Lung (tissue), 11 donors: ENCODE measurements at regions not wholly inside any gene's neighbourhood (a gene's known extent, or its start where the extent isn't known, plus 50 kb on each side); places are given as distances from the start of the nearest gene placed in this dataset.
"Not testable (repeated sequence)": the region's sequence is repeated elsewhere in the genome, so short reads cannot be mapped to it uniquely, and the experiment has no call there.

Source experiments
- ATAC-seq: fragments of 200-7000 bp; cut with Tn5 transposase; one replicate; pipeline ENCODE4 v1.9.1; 2020; ENCODE audit warnings: moderate number of reproducible peaks; ENCODE audit not compliant: insufficient read depth, low FRiP score
- DNase-seq, 3 donors: peaks; one replicate each; pipeline ENCODE4 v3.0.0-alpha.2; 2013 to 2017
- H3K27ac ChIP-seq, 2 donors: one replicate each; pipeline ENCODE4 v1.5.1; 2013; ENCODE audit warnings: mild to moderate bottlenecking in 2 of 2, moderate library complexity in 2 of 2, control low read depth in 1 of 2, inconsistent platforms in 1 of 2, low read depth in 1 of 2, low read length in 1 of 2
- H3K27me3 ChIP-seq, 3 donors: one replicate each; pipeline ENCODE4 v1.5.1; 2013; ENCODE audit warnings: low read length in 2 of 3; ENCODE audit not compliant: control insufficient read depth in 3 of 3, insufficient read depth in 3 of 3
- H3K36me3 ChIP-seq, 4 donors: one replicate each; pipeline ENCODE4 v1.5.1; 2013; ENCODE audit warnings: low read length in 4 of 4, mild to moderate bottlenecking in 1 of 4, moderate library complexity in 1 of 4; ENCODE audit not compliant: control insufficient read depth in 4 of 4, insufficient read depth in 4 of 4
- H3K4me1 ChIP-seq, 5 donors: one replicate each; pipeline ENCODE4 v1.5.1; 2013; ENCODE audit warnings: low read length in 5 of 5, mild to moderate bottlenecking in 2 of 5, moderate library complexity in 1 of 5; ENCODE audit not compliant: control insufficient read depth in 5 of 5, insufficient read depth in 5 of 5
- H3K4me3 ChIP-seq: one replicate; pipeline ENCODE4 v1.5.1; 2013; ENCODE audit warnings: mild to moderate bottlenecking, control low read depth, moderate library complexity
- H3K9ac ChIP-seq, 2 donors: one replicate each; pipeline ENCODE4 v1.5.1; 2013; ENCODE audit warnings: low read length in 2 of 2, control low read depth in 1 of 2; ENCODE audit not compliant: insufficient read depth in 1 of 2
- H3K9me3 ChIP-seq, 4 donors: one replicate each; pipeline ENCODE4 v1.5.1; 2013; ENCODE audit warnings: low read length in 3 of 4, mild to moderate bottlenecking in 1 of 4, moderate library complexity in 1 of 4; ENCODE audit not compliant: control insufficient read depth in 4 of 4, insufficient read depth in 3 of 4
- WGBS, 2 donors: extraction: QIAGEN DNeasy Blood & Tissue Kit; methylation state at CpG; one replicate each; pipeline ENCODE4 v1.1.7; 2013; 5-methylcytosine and 5-hydroxymethylcytosine counted together
- TF ChIP-seq, protein P1 (sequence below): IDR thresholded peaks from 2 replicates; pipeline ENCODE4 v1.5.1; 2012; ENCODE audit warnings: mild to moderate bottlenecking; ENCODE audit errors: control extremely low read depth, extremely low read depth
- donor health status: control.
- donor health status: control.
- donor health status: Bipolar disorder and iron deficiency.
- donor health status: healthy.
- donor health status: DM: yes; HTN: yes; CAD: no.

DNA sequence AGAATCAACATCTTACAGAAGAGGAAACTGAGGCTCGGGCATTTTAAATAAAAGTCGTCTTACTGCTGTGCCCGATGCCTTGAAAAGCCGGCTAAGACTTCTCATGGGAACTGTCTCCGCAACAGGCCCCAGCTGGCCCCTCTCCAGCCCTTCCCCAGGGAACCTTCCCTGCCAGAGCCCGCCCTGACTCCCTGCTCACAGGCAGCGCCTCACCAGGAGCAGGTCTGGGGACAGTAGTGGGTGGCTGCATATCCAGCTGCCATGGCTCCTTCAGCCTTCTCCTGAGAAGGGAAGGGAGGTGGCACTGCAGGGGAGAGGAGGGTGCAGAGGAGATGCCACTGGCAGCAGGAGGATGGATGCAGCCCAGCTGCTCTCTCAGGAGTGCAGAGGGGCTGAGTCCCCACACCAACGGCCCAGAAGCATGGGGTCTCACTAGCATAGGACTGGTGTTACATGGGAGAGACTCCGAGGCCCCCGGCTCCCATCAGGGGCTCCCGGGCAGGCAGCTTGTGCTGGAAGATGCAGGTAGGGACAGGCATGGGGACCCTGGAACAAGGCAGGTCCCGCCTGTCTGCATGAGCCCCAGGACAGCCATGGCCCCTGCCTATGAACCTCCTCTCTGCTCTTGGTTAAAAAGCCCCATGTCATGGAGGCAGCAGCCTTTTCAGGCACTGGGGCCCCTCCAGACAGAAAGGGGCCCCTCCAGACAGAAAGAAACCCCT lies 216.4 kb upstream of the SGCG start:
- WGBS, 2 donors: 81 to 84% methylated on average over 12 of the region's 12 CpGs
- H3K27me3 ChIP-seq: no peaks in the 10 kb centered on the region
- no peaks in the 10 kb centered on the region for H3K36me3 ChIP-seq
- no peak overlapping the region for H3K27ac ChIP-seq
- H3K9me3 ChIP-seq: peaks cover 0 to 3% (median 0%) of the 10 kb centered on the region in 4 donors
- ATAC-seq (no peak), DNase-seq (peak; percentile 39 to 54 (median 52))
- TF ChIP-seq, protein P1, sequence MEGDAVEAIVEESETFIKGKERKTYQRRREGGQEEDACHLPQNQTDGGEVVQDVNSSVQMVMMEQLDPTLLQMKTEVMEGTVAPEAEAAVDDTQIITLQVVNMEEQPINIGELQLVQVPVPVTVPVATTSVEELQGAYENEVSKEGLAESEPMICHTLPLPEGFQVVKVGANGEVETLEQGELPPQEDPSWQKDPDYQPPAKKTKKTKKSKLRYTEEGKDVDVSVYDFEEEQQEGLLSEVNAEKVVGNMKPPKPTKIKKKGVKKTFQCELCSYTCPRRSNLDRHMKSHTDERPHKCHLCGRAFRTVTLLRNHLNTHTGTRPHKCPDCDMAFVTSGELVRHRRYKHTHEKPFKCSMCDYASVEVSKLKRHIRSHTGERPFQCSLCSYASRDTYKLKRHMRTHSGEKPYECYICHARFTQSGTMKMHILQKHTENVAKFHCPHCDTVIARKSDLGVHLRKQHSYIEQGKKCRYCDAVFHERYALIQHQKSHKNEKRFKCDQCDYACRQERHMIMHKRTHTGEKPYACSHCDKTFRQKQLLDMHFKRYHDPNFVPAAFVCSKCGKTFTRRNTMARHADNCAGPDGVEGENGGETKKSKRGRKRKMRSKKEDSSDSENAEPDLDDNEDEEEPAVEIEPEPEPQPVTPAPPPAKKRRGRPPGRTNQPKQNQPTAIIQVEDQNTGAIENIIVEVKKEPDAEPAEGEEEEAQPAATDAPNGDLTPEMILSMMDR: no peak
- no peak overlapping the region for H3K9ac ChIP-seq
- no peaks in the 10 kb centered on the region for H3K4me1 ChIP-seq
- no peak overlapping the region for H3K4me3 ChIP-seq

DNA sequence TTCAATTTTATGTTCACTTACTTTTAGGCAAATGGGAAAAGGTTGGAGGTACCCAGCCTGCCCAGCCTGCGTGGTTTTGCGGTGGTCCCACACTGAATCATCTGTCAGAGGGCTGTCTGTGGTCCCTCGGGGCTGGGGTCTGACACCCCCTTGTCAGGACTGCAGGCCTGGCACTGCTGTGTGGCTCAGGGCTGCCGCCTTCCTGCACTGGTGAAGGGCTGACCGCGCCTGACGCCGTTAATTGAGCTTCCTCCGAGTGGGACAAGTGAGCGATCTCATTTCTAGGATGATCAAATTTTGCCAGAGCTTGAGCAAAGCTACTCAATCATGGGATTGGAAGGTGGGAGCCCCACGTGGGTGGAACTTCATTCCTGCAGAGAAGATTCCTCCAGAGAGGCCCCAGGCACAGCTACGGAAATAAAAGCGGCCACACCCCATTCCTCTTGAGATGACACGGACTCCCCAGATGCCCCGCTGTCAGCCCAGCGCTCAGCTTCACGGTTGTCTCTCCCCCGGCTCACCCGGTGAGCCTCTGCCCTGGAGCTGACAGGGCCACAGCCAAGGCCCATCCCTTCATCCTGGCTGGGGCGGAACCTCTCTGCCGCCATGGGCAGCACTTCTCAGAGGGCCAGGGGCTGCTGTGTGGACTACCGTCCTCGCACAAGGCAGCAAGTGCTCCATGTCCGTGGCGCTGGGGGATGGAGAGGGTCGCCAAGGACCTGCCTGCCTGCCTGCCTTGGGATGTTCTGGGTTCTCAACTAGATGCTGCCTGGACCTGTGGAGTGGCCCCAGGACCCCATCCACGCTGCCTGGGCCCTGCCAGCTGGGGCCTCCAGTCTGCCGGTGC lies 215.5 kb upstream of the SGCG start:
- not testable (repeated sequence) for H3K36me3 ChIP-seq, H3K27ac ChIP-seq, H3K27me3 ChIP-seq, H3K4me1 ChIP-seq, H3K4me3 ChIP-seq, H3K9me3 ChIP-seq, ATAC-seq, H3K9ac ChIP-seq, DNase-seq
- 82 to 86% methylated on average over 28 of the region's 28 CpGs for WGBS, 2 donors

GRCh38 chr13:22965858-22966239 lies 214.9 kb upstream of the SGCG start:
- H3K27ac ChIP-seq, ATAC-seq, H3K36me3 ChIP-seq, H3K4me3 ChIP-seq, H3K9ac ChIP-seq, H3K4me1 ChIP-seq, H3K27me3 ChIP-seq, H3K9me3 ChIP-seq, DNase-seq: not testable (repeated sequence)
- 88 to 89% methylated on average over 5 to 7 of the region's 8 CpGs for WGBS, 2 donors

DNA sequence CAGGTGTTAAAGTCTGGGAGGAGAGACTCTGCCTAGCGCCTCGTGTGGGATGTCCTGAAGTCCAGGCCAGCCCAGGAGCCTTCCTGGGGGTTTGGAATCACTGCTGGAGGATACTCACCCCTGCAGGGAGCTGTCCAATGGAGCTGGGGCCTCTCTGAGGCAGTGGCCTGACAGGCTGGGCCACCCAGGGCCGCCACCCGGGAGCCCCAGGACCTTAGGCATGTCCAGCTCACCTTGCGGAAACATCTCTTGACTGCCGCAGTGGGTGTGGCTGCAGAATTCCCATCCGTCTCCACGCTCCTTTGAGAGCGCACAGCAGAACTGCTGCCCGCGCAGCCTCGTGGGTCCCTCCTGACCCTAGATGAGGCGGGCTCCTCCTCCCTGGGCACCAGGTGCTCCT lies 214.0 kb upstream of the SGCG start:
- not testable (repeated sequence) for H3K4me1 ChIP-seq, H3K27ac ChIP-seq, H3K4me3 ChIP-seq, H3K9ac ChIP-seq, H3K36me3 ChIP-seq, DNase-seq, ATAC-seq, H3K27me3 ChIP-seq, H3K9me3 ChIP-seq
- 93 to 97% methylated on average over 13 of the region's 13 CpGs for WGBS, 2 donors

DNA sequence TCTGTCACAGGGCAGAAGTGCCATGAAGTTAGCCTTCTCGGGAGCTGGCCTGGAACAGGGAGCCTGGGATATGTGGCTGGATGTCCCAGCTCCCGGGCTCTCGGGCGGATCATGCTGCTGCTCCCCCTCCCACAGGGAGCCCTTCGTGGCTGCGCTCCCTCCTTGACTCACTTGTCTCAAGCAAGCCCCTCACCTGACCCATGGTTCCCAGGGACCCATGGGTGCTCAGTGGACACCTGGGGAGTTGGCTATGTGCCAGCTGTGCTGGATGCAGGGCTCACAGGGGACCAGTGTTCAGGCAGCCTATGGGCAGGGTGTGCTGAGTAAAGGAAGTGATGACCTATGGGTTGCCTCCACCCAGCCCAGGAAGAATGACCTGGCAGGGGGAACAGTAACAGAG lies 213.1 kb upstream of the SGCG start:
- TF ChIP-seq, protein P1: no peak
- Histone ChIP-seq H3K27me3 (no peaks in the 10 kb centered on the region), H3K4me3 (no peak overlapping the region), H3K9ac (no peak overlapping the region), H3K4me1 (no peaks in the 10 kb centered on the region), H3K9me3 (peaks cover 0 to 3% (median 0%) of the 10 kb centered on the region in 4 donors), H3K36me3 (no peaks in the 10 kb centered on the region), H3K27ac (no peak overlapping the region)
- DNase-seq (no peak), ATAC-seq (no peak)
- WGBS, 2 donors: 83 to 86% methylated on average over 6 of the region's 6 CpGs
